MG63 (cell line): ENCODE measurements at regions not wholly inside any gene's neighbourhood (a gene's known extent, or its start where the extent isn't known, plus 50 kb on each side); places are given as distances from the start of the nearest gene placed in this dataset.

ENCODE experiments used
- DNase-seq: peaks from one replicate; pipeline ENCODE4 v3.0.0-alpha.2; 2020
- H3K27me3 ChIP-seq: fragments of 250-450 bp; sonication (Bioruptor Pico); 2 replicates; pipeline ENCODE4 v1.5.1; 2020; ENCODE audit warnings: mild to moderate bottlenecking, moderate library complexity
- H3K36me3 ChIP-seq: fragments of 250-450 bp; sonication (Bioruptor Pico); 2 replicates; pipeline ENCODE4 v1.5.1; 2020; ENCODE audit warnings: mild to moderate bottlenecking, moderate library complexity
- H3K4me3 ChIP-seq: fragments of 250-450 bp; sonication (Bioruptor Pico); 2 replicates; pipeline ENCODE4 v1.5.1; 2020; ENCODE audit warnings: mild to moderate bottlenecking, moderate library complexity
- H3K9me3 ChIP-seq: fragments of 250-450 bp; sonication (Bioruptor Pico); 2 replicates; pipeline ENCODE4 v1.5.1; 2020; ENCODE audit warnings: mild to moderate bottlenecking, moderate library complexity

- Histone ChIP-seq H3K4me3 (no peak overlapping the region), H3K9me3 (no peaks in the 10 kb centered on the region), H3K36me3 (no peaks in the 10 kb centered on the region), H3K27me3 (0 out of 2 replicates have a peak, but pooled peaks cover 2% of the 10 kb centered on the region)
- DNase-seq, result no peak
These were observed 334.3 kb downstream of the AACS start for GRCh38 chr12:125399489-125399888.

- Histone ChIP-seq H3K9me3 (no peaks in the 10 kb centered on the region), H3K27me3 (0 out of 2 replicates have a peak, but pooled peaks cover 2% of the 10 kb centered on the region), H3K36me3 (no peaks in the 10 kb centered on the region), H3K4me3 (no peak overlapping the region)
- no peak for DNase-seq
These were observed 337.9 kb downstream of the AACS start for GRCh38 chr12:125402874-125403789.

- Histone ChIP-seq H3K36me3 (no peaks in the 10 kb centered on the region), H3K9me3 (no peaks in the 10 kb centered on the region), H3K4me3 (no peak overlapping the region), H3K27me3 (0 out of 2 replicates have a peak, but pooled peaks cover 2% of the 10 kb centered on the region)
- no peak for DNase-seq
These were observed 338.6 kb downstream of the AACS start for GRCh38 chr12:125403843-125404242.

GRCh38 chr12:125406131-125406530 is 340.9 kb downstream of the AACS start:
- Histone ChIP-seq H3K27me3 (no peaks in the 10 kb centered on the region), H3K9me3 (no peaks in the 10 kb centered on the region), H3K4me3 (no peak overlapping the region), H3K36me3 (no peaks in the 10 kb centered on the region)
- no peak for DNase-seq

- H3K4me3 ChIP-seq, result no peak overlapping the region
- DNase-seq, result no peak
- no peaks in the 10 kb centered on the region for H3K27me3 ChIP-seq
- H3K9me3 ChIP-seq, result no peaks in the 10 kb centered on the region
- H3K36me3 ChIP-seq, result no peaks in the 10 kb centered on the region
These were observed 343.5 kb downstream of the AACS start for GRCh38 chr12:125408718-125409117.

- no peaks in the 10 kb centered on the region for H3K9me3 ChIP-seq
- H3K36me3 ChIP-seq, result no peaks in the 10 kb centered on the region
- H3K4me3 ChIP-seq, result no peak overlapping the region
- H3K27me3 ChIP-seq, result no peaks in the 10 kb centered on the region
- no peak for DNase-seq
These were observed 347.3 kb downstream of the AACS start for GRCh38 chr12:125412506-125412905.

- H3K36me3 ChIP-seq, result no peaks in the 10 kb centered on the region
- H3K9me3 ChIP-seq, result no peaks in the 10 kb centered on the region
- DNase-seq, result no peak
- H3K4me3 ChIP-seq, result no peak overlapping the region
- no peaks in the 10 kb centered on the region for H3K27me3 ChIP-seq
These were observed 352.2 kb downstream of the AACS start for GRCh38 chr12:125417446-125417845.

GRCh38 chr12:125418902-125419564 is 353.8 kb downstream of the AACS start:
- Histone ChIP-seq H3K4me3 (no peak overlapping the region), H3K27me3 (no peaks in the 10 kb centered on the region), H3K36me3 (no peaks in the 10 kb centered on the region), H3K9me3 (no peaks in the 10 kb centered on the region)
- DNase-seq, result no peak

- no peaks in the 10 kb centered on the region for H3K36me3 ChIP-seq
- no peak overlapping the region for H3K4me3 ChIP-seq
- H3K27me3 ChIP-seq, result no peaks in the 10 kb centered on the region; the same call in none of the 2 replicates
- no peak for DNase-seq
- no peaks in the 10 kb centered on the region for H3K9me3 ChIP-seq
These were observed 359.7 kb downstream of the AACS start for GRCh38 chr12:125424909-125425308.

GRCh38 chr12:125431516-125431915 is 366.3 kb downstream of the AACS start:
- Histone ChIP-seq H3K27me3 (no peaks in the 10 kb centered on the region; the same call in 1 of the 2 replicates), H3K4me3 (no peak overlapping the region), H3K9me3 (no peaks in the 10 kb centered on the region), H3K36me3 (no peaks in the 10 kb centered on the region)
- DNase-seq, result no peak

- Histone ChIP-seq H3K4me3 (no peak overlapping the region), H3K9me3 (no peaks in the 10 kb centered on the region), H3K27me3 (no peaks in the 10 kb centered on the region), H3K36me3 (no peaks in the 10 kb centered on the region)
- DNase-seq, result no peak
These were observed 368.9 kb downstream of the AACS start for GRCh38 chr12:125434131-125434530.

GRCh38 chr12:125434936-125435443 is 369.8 kb downstream of the AACS start:
- Histone ChIP-seq H3K27me3 (no peaks in the 10 kb centered on the region), H3K4me3 (no peak overlapping the region), H3K36me3 (no peaks in the 10 kb centered on the region), H3K9me3 (no peaks in the 10 kb centered on the region)
- no peak for DNase-seq

GRCh38 chr12:125435871-125436270 is 370.6 kb downstream of the AACS start:
- Histone ChIP-seq H3K9me3 (no peaks in the 10 kb centered on the region), H3K27me3 (no peaks in the 10 kb centered on the region), H3K4me3 (no peak overlapping the region), H3K36me3 (no peaks in the 10 kb centered on the region)
- no peak for DNase-seq

GRCh38 chr12:125436686-125437085 is 371.5 kb downstream of the AACS start:
- H3K9me3 ChIP-seq, result no peaks in the 10 kb centered on the region
- H3K27me3 ChIP-seq, result no peaks in the 10 kb centered on the region
- no peak for DNase-seq
- H3K4me3 ChIP-seq, result no peak overlapping the region
- no peaks in the 10 kb centered on the region for H3K36me3 ChIP-seq

GRCh38 chr12:125440399-125440798 is 375.2 kb downstream of the AACS start:
- Histone ChIP-seq H3K36me3 (no peaks in the 10 kb centered on the region), H3K9me3 (no peaks in the 10 kb centered on the region), H3K27me3 (no peaks in the 10 kb centered on the region), H3K4me3 (no peak overlapping the region)
- no peak for DNase-seq

GRCh38 chr12:125443341-125443740 is 378.1 kb downstream of the AACS start:
- no peak for DNase-seq
- no peak overlapping the region for H3K4me3 ChIP-seq
- H3K9me3 ChIP-seq, result no peaks in the 10 kb centered on the region
- no peaks in the 10 kb centered on the region for H3K27me3 ChIP-seq
- no peaks in the 10 kb centered on the region for H3K36me3 ChIP-seq

GRCh38 chr12:125451408-125451807 is 386.2 kb downstream of the AACS start:
- DNase-seq, result no peak
- Histone ChIP-seq H3K4me3 (no peak overlapping the region), H3K36me3 (no peaks in the 10 kb centered on the region), H3K27me3 (no peaks in the 10 kb centered on the region), H3K9me3 (no peaks in the 10 kb centered on the region)
